RWPE2 (cell line): ENCODE measurements at regions not wholly inside any gene's neighbourhood (a gene's known extent, or its start where the extent isn't known, plus 50 kb on each side); places are given as distances from the start of the nearest gene placed in this dataset.

Experiments
- ATAC-seq: fragments of 200-7000 bp; cut with Tn5 transposase; 3 replicates; pipeline ENCODE4 v1.9.1; 2021; ENCODE audit warnings: low read depth
- DNase-seq: peaks from one replicate; pipeline ENCODE4 v3.0.0-alpha.2; 2020; ENCODE audit warnings: low spot score
- H3K27ac ChIP-seq: fragments of 450-650 bp; 2 replicates; pipeline ENCODE4 v1.5.1; 2017; ENCODE audit warnings: mild to moderate bottlenecking; ENCODE audit not compliant: poor library complexity, severe bottlenecking
- H3K27me3 ChIP-seq: fragments of 250-450 bp; sonication (Bioruptor Pico); 2 replicates; pipeline ENCODE4 v1.5.1; 2021; ENCODE audit warnings: mild to moderate bottlenecking, moderate library complexity; ENCODE audit not compliant: insufficient read depth, poor library complexity, severe bottlenecking
- H3K36me3 ChIP-seq: fragments of 250-450 bp; sonication (Bioruptor Pico); 2 replicates; pipeline ENCODE4 v1.5.1; 2020; ENCODE audit warnings: low read depth, mild to moderate bottlenecking, moderate library complexity
- H3K4me1 ChIP-seq: fragments of 250-450 bp; sonication (Bioruptor Pico); 2 replicates; pipeline ENCODE4 v1.5.1; 2021; ENCODE audit warnings: mild to moderate bottlenecking, moderate library complexity; ENCODE audit not compliant: insufficient read depth, poor library complexity, severe bottlenecking
- H3K4me3 ChIP-seq: fragments of 250-450 bp; sonication (Bioruptor Pico); 2 replicates; pipeline ENCODE4 v1.5.1; 2021; ENCODE audit warnings: mild to moderate bottlenecking, moderate library complexity; ENCODE audit not compliant: severe bottlenecking
- H3K9me3 ChIP-seq: fragments of 250-450 bp; sonication (Bioruptor Pico); 2 replicates; pipeline ENCODE4 v1.5.1; 2021; ENCODE audit warnings: mild to moderate bottlenecking, moderate library complexity; ENCODE audit not compliant: severe bottlenecking
- TF ChIP-seq, protein P1 (sequence below): fragments of 450-650 bp; IDR thresholded peaks from one replicate; pipeline ENCODE4 v1.5.1; 2017; ENCODE audit warnings: mild to moderate bottlenecking, moderate library complexity; ENCODE audit not compliant: poor library complexity, severe bottlenecking

DNA sequence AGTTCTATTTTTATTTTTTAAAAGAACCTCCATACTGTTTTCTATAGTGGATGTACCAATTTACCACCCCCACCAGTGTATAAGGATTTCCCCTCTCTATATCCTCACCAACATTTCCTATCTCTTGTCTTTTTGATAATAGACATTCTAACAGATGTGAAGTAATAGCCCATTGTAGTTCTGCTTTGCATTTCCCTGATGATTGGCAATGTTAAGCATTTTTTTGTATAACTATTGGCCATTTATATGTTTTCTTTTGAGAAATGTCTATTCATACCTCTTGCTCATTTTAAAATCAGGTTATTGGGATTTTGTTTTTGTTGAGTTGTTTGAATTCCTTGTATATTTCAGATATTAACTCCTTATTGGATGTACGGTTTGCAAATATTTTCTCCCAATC is 251.1 kb upstream of the HTR2C start:
- Histone ChIP-seq H3K4me3 (no peak overlapping the region), H3K27ac (no peak overlapping the region), H3K36me3 (no peaks in the 10 kb centered on the region), H3K4me1 (no peaks in the 10 kb centered on the region), H3K27me3 (no peaks in the 10 kb centered on the region), H3K9me3 (no peaks in the 10 kb centered on the region)
- DNase-seq: no peak
- TF ChIP-seq, protein P1, sequence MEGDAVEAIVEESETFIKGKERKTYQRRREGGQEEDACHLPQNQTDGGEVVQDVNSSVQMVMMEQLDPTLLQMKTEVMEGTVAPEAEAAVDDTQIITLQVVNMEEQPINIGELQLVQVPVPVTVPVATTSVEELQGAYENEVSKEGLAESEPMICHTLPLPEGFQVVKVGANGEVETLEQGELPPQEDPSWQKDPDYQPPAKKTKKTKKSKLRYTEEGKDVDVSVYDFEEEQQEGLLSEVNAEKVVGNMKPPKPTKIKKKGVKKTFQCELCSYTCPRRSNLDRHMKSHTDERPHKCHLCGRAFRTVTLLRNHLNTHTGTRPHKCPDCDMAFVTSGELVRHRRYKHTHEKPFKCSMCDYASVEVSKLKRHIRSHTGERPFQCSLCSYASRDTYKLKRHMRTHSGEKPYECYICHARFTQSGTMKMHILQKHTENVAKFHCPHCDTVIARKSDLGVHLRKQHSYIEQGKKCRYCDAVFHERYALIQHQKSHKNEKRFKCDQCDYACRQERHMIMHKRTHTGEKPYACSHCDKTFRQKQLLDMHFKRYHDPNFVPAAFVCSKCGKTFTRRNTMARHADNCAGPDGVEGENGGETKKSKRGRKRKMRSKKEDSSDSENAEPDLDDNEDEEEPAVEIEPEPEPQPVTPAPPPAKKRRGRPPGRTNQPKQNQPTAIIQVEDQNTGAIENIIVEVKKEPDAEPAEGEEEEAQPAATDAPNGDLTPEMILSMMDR: no peak
- ATAC-seq: no peak

- ATAC-seq (no peak), DNase-seq (no peak)
- Histone ChIP-seq H3K36me3 (no peaks in the 10 kb centered on the region), H3K4me1 (no peaks in the 10 kb centered on the region), H3K27ac (no peak overlapping the region), H3K9me3 (no peaks in the 10 kb centered on the region), H3K4me3 (no peak overlapping the region), H3K27me3 (no peaks in the 10 kb centered on the region)
- TF ChIP-seq, protein P1: no peak
These were observed 249.4 kb upstream of the HTR2C start for GRCh38 chrX:114334473-114334982.

DNA sequence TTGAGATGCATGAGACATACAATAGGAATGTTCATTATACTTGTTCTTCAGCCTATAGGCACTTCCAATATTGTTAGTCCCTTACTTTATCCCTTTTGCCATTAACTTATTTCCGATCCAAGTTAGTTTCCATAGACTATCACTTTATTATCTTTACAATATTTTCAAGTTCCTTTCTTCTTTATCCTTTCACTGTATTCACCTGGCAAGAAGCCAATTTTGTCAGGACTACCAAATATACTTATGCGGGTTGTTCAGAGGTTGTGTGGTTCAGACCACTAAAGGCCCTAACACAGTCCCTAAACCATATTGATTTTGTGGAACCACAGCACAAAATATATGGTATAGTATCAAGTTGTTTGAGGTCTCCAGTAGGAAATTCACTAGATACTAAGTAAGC is 245.0 kb upstream of the HTR2C start:
- H3K4me3 ChIP-seq: no peak overlapping the region
- no peak for DNase-seq
- H3K36me3 ChIP-seq: no peaks in the 10 kb centered on the region
- H3K27ac ChIP-seq: no peak overlapping the region
- TF ChIP-seq, protein P1: no peak
- no peak for ATAC-seq
- H3K9me3 ChIP-seq: no peaks in the 10 kb centered on the region
- no peaks in the 10 kb centered on the region for H3K27me3 ChIP-seq
- no peaks in the 10 kb centered on the region for H3K4me1 ChIP-seq

DNA sequence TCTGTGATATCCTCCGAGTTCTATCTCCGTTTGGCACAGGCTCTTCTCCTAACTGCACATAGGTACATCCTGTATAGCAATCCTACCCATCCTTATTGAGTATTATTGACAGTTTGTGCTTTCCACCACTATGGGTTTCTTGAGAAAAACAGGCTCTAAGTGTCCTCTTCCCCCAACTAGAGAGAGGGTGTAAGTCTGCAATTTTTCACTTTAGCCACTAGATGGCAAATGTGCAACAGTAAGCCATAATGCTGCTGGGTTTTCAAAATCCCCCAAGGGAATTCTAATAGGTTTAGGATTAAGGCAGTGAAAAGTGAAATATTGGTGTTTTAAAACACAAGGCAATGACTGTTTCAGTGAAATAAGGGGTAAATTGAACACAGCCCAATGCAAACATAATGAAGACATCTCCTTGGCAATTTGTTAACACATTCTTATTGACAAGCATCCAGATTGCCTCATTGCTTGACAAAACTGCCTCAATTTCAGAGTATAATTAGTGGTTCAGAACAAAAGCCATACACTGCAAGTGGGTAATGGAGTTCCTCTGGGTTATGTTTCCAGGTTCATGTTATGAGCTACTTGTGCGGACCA is 239.0 kb upstream of the HTR2C start:
- Histone ChIP-seq H3K27ac (no peak overlapping the region), H3K4me3 (no peak overlapping the region), H3K27me3 (no peaks in the 10 kb centered on the region), H3K9me3 (no peaks in the 10 kb centered on the region), H3K36me3 (no peaks in the 10 kb centered on the region), H3K4me1 (no peaks in the 10 kb centered on the region)
- ATAC-seq: peak; percentile 60; the same call in 2 of the 3 replicates
- no peak for DNase-seq
- TF ChIP-seq, protein P1: peak; percentile 53

DNA sequence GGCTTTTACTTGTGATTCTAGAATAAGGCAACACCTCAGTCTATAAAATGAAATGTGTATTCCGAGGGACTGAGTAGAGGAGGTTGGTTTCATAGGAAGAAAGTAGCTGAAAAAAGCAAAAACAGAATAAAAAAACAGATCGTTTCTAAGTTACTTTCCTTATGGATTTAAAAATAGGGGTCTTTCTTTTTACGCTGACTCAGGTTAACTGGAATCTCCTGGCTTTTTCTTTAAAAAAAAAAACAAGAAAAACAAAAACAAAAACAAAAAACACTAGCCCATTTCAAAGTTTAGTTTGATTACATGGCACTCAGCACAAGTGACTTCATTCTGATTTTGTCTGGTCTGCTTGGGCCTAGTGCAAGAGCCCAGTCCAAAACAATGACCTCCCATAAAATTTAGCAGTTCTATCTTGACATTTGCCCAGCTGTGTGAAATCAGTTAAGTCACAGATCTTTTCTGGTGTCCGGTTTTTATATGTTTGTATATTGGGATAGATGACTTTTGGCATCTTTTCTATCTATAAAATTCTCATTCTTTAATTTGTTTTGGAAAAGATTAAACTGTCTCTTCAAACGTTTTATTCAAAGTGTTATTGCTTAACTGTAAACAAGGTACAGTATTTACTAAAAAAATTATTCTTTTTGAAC is 222.7 kb upstream of the HTR2C start:
- H3K27ac ChIP-seq: no peak overlapping the region
- ATAC-seq (no peak), DNase-seq (no peak)
- H3K4me1 ChIP-seq: no peaks in the 10 kb centered on the region
- H3K4me3 ChIP-seq: no peak overlapping the region
- H3K36me3 ChIP-seq: no peaks in the 10 kb centered on the region
- H3K9me3 ChIP-seq: no peaks in the 10 kb centered on the region
- TF ChIP-seq, protein P1: no peak
- H3K27me3 ChIP-seq: no peaks in the 10 kb centered on the region
